ENCODE measurements at regions not wholly inside any gene's neighbourhood (a gene's known extent, or its start where the extent isn't known, plus 50 kb on each side); places are given as distances from the start of the nearest gene placed in this dataset.

GRCh38 chr1:217137210-217137881 lies 414.1 kb upstream of the ESRRG start:
- Histone ChIP-seq H3K36me3 (ENCODE audit: control insufficient read depth, insufficient read depth, low read length) (no peaks in the 10 kb centered on the region), H3K79me2 (ENCODE audit: control insufficient read depth, insufficient read depth, low read length) (no peaks in the 10 kb centered on the region), H3K27ac (ENCODE audit: extremely low read depth, low read depth, low read length) (no peak overlapping the region), H3K4me3 (no peak overlapping the region), H4K20me1 (replicated peaks; ENCODE audit: control insufficient read depth, insufficient read depth, low read length) (no peaks in the 10 kb centered on the region), H3K9me3 (replicated peaks; ENCODE audit: control insufficient read depth, insufficient read depth, low read depth, low read length) (no peaks in the 10 kb centered on the region), H3K4me1 (replicated peaks in 1 of 2; ENCODE audit: control insufficient read depth in 2 of 2, insufficient read depth in 2 of 2, low read length in 2 of 2) (no peaks in the 10 kb centered on the region), H3K9me1 (ENCODE audit: control insufficient read depth, insufficient read depth, low read length) (no peaks in the 10 kb centered on the region), H2AFZ (ENCODE audit: low read depth, low read length) (no peak overlapping the region), H3K4me2 (ENCODE audit: insufficient read depth, low read length) (no peak overlapping the region), H3K9ac (ENCODE audit: insufficient read depth in 1 of 2, low read depth in 2 of 2, low read length in 2 of 2) (no peak overlapping the region), H3K27me3 (ENCODE audit: control insufficient read depth in 2 of 2, insufficient read depth in 2 of 2, low read length in 2 of 2) (no peaks in the 10 kb centered on the region; a peak in 1 of 5 replicates)
- ChIA-PET POLR2A (no interaction called here), CTCF (ENCODE audit: low intra/inter-chr PET ratio) (no interaction called here)
- DNase-seq (ENCODE audit: extremely low read depth in 1 of 4, low spot score in 3 of 4) (no peak), ATAC-seq (no peak), FAIRE-seq (no peak)
- 7% methylated on average over 52 of the region's 53 CpGs for WGBS (ENCODE audit: insufficient coverage, low coverage, missing lambda C conversion rate)
- in situ Hi-C loops (cut with MboI) (no loop called here), intact Hi-C loops (cut with micrococcal nuclease) (no loop called here)
- no TSS peak for BruUV-seq (replicated peaks)
- TF ChIP-seq, protein P1, sequence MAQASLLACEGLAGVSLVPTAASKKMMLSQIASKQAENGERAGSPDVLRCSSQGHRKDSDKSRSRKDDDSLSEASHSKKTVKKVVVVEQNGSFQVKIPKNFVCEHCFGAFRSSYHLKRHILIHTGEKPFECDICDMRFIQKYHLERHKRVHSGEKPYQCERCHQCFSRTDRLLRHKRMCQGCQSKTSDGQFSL (CRISPR knock-in tag; IDR thresholded peaks at IDR 0.05), result no peak
- TF ChIP-seq, protein P1 (tag; IDR thresholded peaks at IDR 0.05), result no peak
- TF ChIP-seq ZNF277 (CRISPR knock-in tag; IDR thresholded peaks at IDR 0.05; ENCODE audit: borderline replicate concordance) (no peak), HOMEZ (CRISPR knock-in tag; IDR thresholded peaks at IDR 0.05) (no peak), LCOR (CRISPR knock-in tag; IDR thresholded peaks at IDR 0.05) (no peak), ZNF184 (CRISPR knock-in tag; IDR thresholded peaks at IDR 0.05) (no peak), ZNF3 (CRISPR knock-in tag; IDR thresholded peaks at IDR 0.05) (no peak), OTX1 (CRISPR knock-in tag; IDR thresholded peaks at IDR 0.05) (no peak), CREBBP (IDR thresholded peaks at IDR 0.05; ENCODE audit: low read depth, low read length) (no peak), ZMIZ1 (IDR thresholded peaks at IDR 0.05; ENCODE audit: low read depth in 2 of 2, low read length in 2 of 2) (no peak), ZNF212 (CRISPR knock-in tag; IDR thresholded peaks at IDR 0.05) (no peak), SMAD4 (CRISPR knock-in tag; conservative IDR thresholded peaks at IDR 0.05) (no peak), ZNF717 (CRISPR knock-in tag; IDR thresholded peaks at IDR 0.05) (no peak)
- TF ChIP-seq, protein P2, sequence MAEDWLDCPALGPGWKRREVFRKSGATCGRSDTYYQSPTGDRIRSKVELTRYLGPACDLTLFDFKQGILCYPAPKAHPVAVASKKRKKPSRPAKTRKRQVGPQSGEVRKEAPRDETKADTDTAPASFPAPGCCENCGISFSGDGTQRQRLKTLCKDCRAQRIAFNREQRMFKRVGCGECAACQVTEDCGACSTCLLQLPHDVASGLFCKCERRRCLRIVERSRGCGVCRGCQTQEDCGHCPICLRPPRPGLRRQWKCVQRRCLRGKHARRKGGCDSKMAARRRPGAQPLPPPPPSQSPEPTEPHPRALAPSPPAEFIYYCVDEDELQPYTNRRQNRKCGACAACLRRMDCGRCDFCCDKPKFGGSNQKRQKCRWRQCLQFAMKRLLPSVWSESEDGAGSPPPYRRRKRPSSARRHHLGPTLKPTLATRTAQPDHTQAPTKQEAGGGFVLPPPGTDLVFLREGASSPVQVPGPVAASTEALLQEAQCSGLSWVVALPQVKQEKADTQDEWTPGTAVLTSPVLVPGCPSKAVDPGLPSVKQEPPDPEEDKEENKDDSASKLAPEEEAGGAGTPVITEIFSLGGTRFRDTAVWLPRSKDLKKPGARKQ (CRISPR knock-in tag; IDR thresholded peaks at IDR 0.05), result no peak
